Bone marrow (tissue), 2 donors: ENCODE measurements at regions not wholly inside any gene's neighbourhood (a gene's known extent, or its start where the extent isn't known, plus 50 kb on each side); places are given as distances from the start of the nearest gene placed in this dataset.
"Not testable (repeated sequence)": the region's sequence is repeated elsewhere in the genome, so short reads cannot be mapped to it uniquely, and the experiment has no call there.

Experiments used
- DNase-seq, 2 donors: peaks; one replicate each; lab custom pipeline; 2025; lab: John Stamatoyannopoulos, UW

- DNase-seq, result no peak
These were observed 191.6 kb downstream of the CDRT15L2 start for GRCh38 chr17:20771104-20771503.

GRCh38 chr17:20774472-20775135, 195.1 kb downstream of the CDRT15L2 start:
- no peak for DNase-seq

GRCh38 chr17:20775331-20775730, 195.8 kb downstream of the CDRT15L2 start:
- no peak for DNase-seq

GRCh38 chr17:20779521-20779920, 200.0 kb downstream of the CDRT15L2 start:
- DNase-seq, result no peak

GRCh38 chr17:20781260-20781659, 201.7 kb downstream of the CDRT15L2 start:
- no peak for DNase-seq

- not testable (repeated sequence) for DNase-seq
These were observed 202.3 kb downstream of the CDRT15L2 start for GRCh38 chr17:20781869-20782268.

GRCh38 chr17:20783091-20783490, 203.6 kb downstream of the CDRT15L2 start:
- DNase-seq, result no peak

GRCh38 chr17:20784100-20784665, 204.7 kb downstream of the CDRT15L2 start:
- DNase-seq, result no peak

- DNase-seq, result no peak
These were observed 207.8 kb downstream of the CDRT15L2 start for GRCh38 chr17:20787281-20787680.

- no peak for DNase-seq
These were observed 212.1 kb downstream of the CDRT15L2 start for GRCh38 chr17:20791626-20792025.

- DNase-seq, result not testable (repeated sequence)
These were observed 215.0 kb downstream of the CDRT15L2 start for GRCh38 chr17:20794532-20794931.

GRCh38 chr17:20797292-20797691, 217.8 kb downstream of the CDRT15L2 start:
- no peak for DNase-seq

- DNase-seq, result no peak
These were observed 220.6 kb downstream of the CDRT15L2 start for GRCh38 chr17:20800146-20800545.

- no peak for DNase-seq
These were observed 226.2 kb downstream of the CDRT15L2 start for GRCh38 chr17:20805751-20806150.

- not testable (repeated sequence) for DNase-seq
These were observed 228.0 kb downstream of the CDRT15L2 start for GRCh38 chr17:20807566-20807965.

GRCh38 chr17:20815410-20815809, 227.4 kb downstream of the USP22 start:
- not testable (repeated sequence) for DNase-seq

GRCh38 chr17:20823905-20824304, 218.9 kb downstream of the USP22 start:
- no peak for DNase-seq

GRCh38 chr17:20825539-20825938, 217.3 kb downstream of the USP22 start:
- no peak for DNase-seq

- not testable (repeated sequence) for DNase-seq
These were observed 202.4 kb downstream of the USP22 start for GRCh38 chr17:20840453-20840852.

- not testable (repeated sequence) for DNase-seq
These were observed 201.6 kb downstream of the USP22 start for GRCh38 chr17:20840987-20841865.

- DNase-seq, result not testable (repeated sequence)
These were observed 200.8 kb downstream of the USP22 start for GRCh38 chr17:20842012-20842411.

GRCh38 chr17:20843261-20843660, 199.6 kb downstream of the USP22 start:
- not testable (repeated sequence) for DNase-seq
